ENCODE measurements at regions not wholly inside any gene's neighbourhood (a gene's known extent, or its start where the extent isn't known, plus 50 kb on each side); places are given as distances from the start of the nearest gene placed in this dataset.
"Not testable (repeated sequence)": the region's sequence is repeated elsewhere in the genome, so short reads cannot be mapped to it uniquely, and the experiment has no call there.

DNA sequence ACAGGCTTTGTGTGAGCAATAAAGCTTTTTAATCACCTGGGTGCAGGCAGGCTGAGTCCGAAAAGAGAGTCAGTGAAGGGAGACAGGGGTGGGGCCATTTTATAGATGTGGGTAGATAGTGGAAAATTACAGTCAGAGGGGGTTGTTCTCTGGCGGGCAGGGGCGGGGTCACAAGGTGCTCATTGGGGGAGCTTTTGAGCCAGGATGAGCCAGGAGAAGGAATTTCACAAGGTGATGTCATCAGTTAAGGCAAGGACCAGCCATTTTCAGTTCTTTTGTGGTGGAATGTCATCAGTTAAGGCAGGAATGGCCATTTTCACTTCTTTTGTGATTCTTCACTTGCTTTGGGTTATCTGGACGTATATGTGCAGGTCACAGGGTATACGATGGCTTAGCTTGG lies 571.3 kb upstream of the PCDH7 start:
- DNase-seq (ENCODE audit: low spot score) = not testable (repeated sequence)

DNA sequence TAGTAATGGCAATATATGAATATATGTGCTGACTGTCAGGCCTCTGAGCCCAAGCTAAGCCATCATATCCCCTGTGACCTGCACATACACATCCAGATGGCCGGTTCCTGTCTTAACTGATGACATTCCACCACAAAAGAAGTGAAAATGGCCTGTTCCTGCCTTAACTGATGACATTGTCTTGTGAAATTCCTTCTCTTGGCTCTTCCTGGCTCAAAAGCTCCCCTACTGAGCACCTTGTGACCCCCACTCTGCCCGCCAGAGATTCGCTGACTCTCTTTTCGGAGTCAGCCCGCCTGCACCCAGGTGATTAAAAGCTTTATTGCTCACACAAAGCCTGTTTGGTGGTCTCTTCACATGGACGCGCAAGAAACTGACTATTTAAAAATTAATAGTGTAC lies 570.6 kb upstream of the PCDH7 start:
- DNase-seq (ENCODE audit: low spot score) = not testable (repeated sequence)

DNA sequence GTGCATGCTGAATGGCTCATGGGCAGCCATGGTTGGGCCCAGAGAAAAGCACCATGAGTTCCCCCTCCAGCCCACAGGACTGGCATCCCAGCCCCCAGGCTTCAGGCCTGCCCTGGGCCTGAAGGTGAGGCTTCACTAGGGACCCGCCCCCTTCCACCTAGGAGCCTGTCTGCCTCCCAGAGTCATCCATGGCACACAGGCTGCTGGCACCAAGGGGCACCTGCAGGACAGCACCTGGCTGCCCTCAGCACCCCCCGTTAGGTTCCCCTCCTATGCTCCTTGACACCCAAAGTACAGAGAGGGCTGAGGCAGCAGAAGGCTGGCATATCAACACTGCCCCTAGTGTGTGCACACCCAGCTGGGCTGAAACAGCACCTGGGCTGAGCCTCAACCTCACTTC lies 566.7 kb upstream of the PCDH7 start:
- no peak for DNase-seq (ENCODE audit: low spot score)

DNA sequence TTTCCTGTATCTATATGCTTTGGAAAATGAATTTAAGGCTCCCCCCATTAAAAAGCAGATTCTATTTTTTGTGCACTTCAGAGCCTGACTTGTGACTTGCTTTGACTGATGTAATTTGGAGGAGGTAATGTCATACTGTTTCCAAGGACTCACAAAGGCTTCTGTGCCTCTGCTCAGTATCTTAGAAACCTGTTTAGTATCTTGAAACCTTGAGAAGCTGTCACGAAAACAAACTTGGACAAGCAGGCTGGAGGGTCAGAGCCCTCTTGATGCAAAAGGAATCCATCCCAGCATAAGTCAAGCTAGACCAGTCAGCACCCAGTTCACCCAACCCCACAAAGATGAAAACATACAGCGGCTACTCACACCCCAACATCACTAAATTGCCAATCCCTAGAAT lies 560.0 kb upstream of the PCDH7 start:
- no peak for DNase-seq (ENCODE audit: low spot score)

- DNase-seq (ENCODE audit: low spot score) = no peak
Observed at GRCh38 chr4:30172416-30172815, 547.8 kb upstream of the PCDH7 start.

GRCh38 chr4:30181512-30181911 lies 538.7 kb upstream of the PCDH7 start:
- DNase-seq (ENCODE audit: low spot score) = no peak

GRCh38 chr4:30181918-30182317 lies 538.3 kb upstream of the PCDH7 start:
- no peak for DNase-seq (ENCODE audit: low spot score)

DNA sequence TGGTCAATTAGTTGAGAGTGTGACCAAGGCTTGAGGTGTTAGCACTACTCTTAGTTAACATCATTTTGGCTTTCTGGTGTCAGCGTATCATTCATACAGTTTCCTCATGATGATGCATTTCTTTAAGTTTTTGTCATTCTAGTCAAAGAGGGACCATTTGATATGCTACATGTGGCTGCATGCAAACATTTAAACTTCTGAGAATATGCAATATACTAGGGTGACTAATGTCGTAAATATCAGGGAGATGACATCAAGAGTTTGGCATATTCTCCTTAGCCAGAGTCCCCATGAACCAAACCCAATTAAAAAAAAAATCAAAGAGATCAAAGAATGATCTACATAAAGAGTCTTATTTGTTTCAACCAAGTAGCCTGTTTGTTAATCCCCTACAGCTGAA lies 537.4 kb upstream of the PCDH7 start:
- DNase-seq (ENCODE audit: low spot score) = no peak

DNA sequence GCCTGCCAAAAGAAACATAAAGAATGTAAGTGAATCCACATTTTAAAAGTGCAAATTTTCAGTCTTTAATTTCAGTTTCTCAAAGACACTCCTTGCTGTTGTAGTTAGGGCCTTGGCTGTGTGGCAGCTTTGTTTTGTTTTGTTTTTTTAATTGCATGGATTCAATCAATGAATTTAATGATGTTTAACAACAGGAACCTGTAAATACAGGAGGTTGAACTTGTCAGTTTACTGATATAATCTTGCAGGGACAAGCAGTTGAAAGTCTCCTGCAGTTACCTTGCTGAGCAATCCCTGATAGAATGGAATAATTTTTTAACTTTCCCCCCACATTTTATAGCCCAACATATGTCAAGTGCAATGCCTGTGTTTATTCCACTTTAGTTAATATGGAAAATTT lies 528.3 kb upstream of the PCDH7 start:
- DNase-seq (ENCODE audit: low spot score) = no peak

GRCh38 chr4:30207389-30207788 lies 512.8 kb upstream of the PCDH7 start:
- no peak for DNase-seq (ENCODE audit: low spot score)

GRCh38 chr4:30208731-30209435 lies 511.3 kb upstream of the PCDH7 start:
- DNase-seq (ENCODE audit: low spot score) = no peak

DNA sequence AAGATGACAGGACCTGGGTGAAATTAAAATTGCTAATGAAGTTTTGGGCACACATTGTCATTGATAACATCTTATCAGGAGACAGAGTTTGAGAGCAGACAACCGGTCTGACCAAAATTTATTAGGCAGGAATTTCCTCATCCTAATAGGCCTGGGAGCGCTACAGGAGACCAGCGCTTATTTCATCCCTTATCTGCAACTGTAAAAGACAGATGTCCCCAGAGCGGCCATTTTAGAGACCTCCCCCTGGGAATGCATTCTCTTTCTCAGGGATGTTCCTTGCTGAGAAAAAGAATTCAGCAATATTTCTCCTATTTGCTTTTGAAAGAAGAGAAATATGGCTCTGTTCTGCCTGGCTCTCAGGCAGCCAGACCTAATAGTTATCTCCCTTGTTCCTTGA lies 504.2 kb upstream of the PCDH7 start:
- not testable (repeated sequence) for DNase-seq (ENCODE audit: low spot score)

DNA sequence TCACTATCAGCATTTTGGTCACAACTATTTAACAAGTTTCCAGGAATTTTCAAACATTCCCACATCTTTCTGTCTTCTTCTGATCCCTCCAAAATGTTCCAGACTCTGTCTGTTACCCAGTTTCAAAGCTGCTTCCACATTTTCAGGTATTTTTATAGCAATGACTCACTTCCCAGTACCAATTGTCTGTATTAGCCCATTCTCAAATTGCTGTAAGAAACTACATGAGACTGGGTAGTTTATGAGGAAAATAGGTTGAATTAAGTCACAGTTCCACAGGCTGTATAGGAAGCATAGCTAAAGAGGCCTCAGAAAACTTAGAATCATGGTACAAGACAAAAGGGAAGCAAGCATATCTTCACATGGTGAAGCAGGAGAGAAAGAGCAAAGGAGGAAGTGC lies 475.0 kb upstream of the PCDH7 start:
- DNase-seq (ENCODE audit: low spot score) = no peak

DNA sequence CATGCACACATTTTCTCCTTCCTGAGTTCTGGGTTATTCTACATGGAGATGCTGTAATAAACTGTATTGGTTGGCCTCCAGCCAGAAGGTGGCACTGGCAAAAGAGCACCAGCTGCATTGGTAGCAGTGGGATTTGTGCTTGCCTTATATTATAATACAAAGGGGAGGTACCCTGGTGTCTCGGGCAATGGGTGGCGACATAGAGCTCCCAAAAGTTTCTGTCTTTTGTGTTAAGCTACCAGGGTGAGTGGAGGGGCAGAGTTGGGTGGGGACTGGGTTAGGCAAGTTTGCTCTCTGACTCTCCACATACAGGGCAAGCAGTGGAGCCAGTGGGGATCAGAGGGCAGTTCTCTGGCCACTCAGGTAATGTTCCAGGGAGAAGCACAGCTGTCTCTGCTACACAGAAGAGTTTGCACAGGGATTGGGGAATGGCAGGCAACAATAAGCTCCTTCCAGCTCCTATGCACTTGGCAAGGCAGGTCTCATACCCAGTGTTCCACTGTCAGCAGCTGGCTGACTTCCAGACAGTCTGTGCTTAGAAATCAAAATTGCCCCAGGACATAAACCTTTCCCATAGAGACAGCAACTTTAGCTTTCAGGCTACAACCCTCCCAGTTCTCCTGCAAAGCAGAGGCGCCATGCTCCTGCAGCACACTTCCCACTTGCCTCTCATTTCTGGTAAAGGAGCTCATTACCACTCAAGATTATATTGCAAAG lies 463.9 kb upstream of the PCDH7 start:
- no peak for DNase-seq (ENCODE audit: low spot score)

GRCh38 chr4:30258949-30259348 lies 461.2 kb upstream of the PCDH7 start:
- no peak for DNase-seq (ENCODE audit: low spot score)

GRCh38 chr4:30262379-30262778 lies 457.8 kb upstream of the PCDH7 start:
- no peak for DNase-seq (ENCODE audit: low spot score)

GRCh38 chr4:30264465-30264864 lies 455.7 kb upstream of the PCDH7 start:
- no peak for DNase-seq (ENCODE audit: low spot score)

- no peak for DNase-seq (ENCODE audit: low spot score)
Observed at GRCh38 chr4:30265716-30266115, 454.5 kb upstream of the PCDH7 start.

DNA sequence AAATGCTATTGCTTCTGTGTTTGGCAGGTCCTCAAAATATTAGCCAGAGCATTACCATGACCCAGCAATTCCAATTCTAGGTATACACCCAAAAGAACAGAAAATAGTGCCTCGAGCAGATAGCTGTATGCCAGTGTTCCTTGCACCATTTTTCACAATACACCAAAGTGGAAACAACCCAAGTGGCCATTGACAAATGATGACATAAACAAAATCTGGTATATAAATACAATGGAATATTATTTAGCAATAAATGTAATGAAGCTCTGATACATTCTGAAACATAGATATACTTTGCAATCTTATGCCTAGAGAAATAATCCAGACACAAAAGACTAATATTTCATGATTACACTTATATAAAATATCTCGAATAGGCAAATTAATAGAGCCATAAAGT lies 451.8 kb upstream of the PCDH7 start:
- DNase-seq (ENCODE audit: low spot score) = no peak

DNA sequence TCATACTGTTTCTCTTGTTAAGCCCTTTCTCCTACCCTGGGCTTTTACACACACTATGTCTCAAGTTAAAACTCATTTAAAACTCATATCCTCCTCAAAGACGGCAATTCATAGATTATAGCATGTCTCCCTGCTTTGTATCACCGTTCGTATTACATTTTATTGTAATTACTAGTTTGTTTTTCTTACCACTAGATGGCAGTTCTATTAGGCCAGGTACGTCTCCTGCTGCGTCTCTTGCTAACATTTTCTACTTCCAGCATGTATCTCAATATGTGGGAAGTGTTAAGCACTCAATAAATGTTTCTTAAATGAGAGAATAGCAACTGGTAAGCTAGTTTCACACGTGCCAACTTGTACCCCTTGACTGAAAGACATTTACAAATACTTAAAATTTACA lies 450.3 kb upstream of the PCDH7 start:
- DNase-seq (ENCODE audit: low spot score) = no peak

GRCh38 chr4:30281986-30282385 lies 438.2 kb upstream of the PCDH7 start:
- DNase-seq (ENCODE audit: low spot score) = no peak

DNA sequence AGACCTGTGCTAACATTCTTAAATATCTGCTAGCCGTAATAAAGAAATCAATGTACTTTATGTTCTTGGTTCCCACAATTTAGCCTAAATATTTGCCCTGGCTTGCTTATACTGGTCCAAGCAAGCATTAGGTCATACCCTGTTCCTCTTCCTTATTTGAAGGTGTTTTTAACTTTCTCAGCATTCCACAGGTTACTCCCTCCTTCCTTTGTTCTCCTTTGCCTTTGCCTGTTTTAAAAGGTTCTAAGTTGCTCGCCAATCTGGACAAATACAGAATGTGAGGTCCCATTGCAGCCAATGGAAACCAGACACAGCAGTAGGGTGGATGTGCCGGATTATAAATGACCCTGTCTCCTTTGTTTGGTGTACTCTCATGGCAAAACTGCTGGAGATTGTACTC lies 436.8 kb upstream of the PCDH7 start:
- DNase-seq (ENCODE audit: low spot score) = no peak

DNA sequence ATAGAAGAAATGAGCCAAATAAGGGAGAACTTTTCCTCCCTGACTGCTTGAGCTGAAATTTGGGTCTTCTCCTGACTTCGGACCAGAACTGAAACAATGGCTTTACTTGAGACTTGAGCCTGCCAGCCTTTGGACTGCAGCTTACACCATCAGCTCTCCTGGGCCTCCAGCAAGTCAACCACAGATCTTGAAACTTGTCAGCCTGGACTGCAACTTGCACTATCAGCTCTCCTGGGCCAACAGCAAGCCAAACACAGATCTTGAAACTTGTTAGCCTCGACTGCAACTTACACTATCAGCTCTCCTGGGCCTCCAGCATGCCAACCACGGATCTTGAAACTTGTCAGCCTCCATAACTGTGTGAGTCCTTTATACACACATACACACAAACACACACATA lies 425.9 kb upstream of the PCDH7 start:
- DNase-seq (ENCODE audit: low spot score) = no peak

- no peak for DNase-seq (ENCODE audit: low spot score)
Observed at GRCh38 chr4:30295652-30296051, 424.5 kb upstream of the PCDH7 start.

All from ecto neural progenitor cell (in vitro differentiated cells).